ENCODE measurements at regions not wholly inside any gene's neighbourhood (a gene's known extent, or its start where the extent isn't known, plus 50 kb on each side); places are given as distances from the start of the nearest gene placed in this dataset.

GRCh38 chr6:9697263-9697931, 717.5 kb downstream of the TFAP2A start:
- TF ChIP-seq POLR2A (IDR thresholded peaks at IDR 0.05), result no peak
- TF ChIP-seq CTCF (IDR thresholded peaks at IDR 0.05), result no peak
